ENCODE measurements at regions not wholly inside any gene's neighbourhood (a gene's known extent, or its start where the extent isn't known, plus 50 kb on each side); places are given as distances from the start of the nearest gene placed in this dataset.
"Not testable (repeated sequence)": the region's sequence is repeated elsewhere in the genome, so short reads cannot be mapped to it uniquely, and the experiment has no call there.

GRCh38 chr1:228611707-228612106 lies 123.6 kb upstream of the RHOU start:
- DNase-seq: not testable (repeated sequence)

- DNase-seq: peak; percentile 59
These were observed 113.1 kb upstream of the RHOU start for GRCh38 chr1:228622002-228622716.

- DNase-seq: not testable (repeated sequence)
These were observed 108.8 kb upstream of the RHOU start for GRCh38 chr1:228626481-228626880.

- DNase-seq: not testable (repeated sequence)
These were observed 102.4 kb upstream of the RHOU start for GRCh38 chr1:228632858-228633257.

DNA sequence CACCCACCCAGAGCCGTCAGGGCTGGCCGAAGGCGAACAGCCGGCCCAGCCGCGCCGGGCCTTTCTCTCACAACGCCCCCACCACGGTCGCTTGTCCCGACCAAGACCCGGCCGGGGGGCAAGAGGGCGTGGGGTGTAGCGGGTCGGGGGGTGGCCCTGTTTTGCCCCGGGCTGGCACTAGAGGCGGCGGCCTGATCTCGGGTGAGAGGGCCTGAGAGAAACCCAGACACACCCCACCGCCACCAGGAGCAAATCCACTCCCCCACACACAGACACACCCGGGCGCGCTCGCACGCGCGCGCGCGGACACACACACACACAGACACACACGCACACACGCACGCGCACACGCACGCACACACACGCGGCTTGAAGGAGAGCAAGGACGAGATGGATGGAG lies 100.0 kb upstream of the RHOU start:
- DNase-seq: peak; percentile 58

GRCh38 chr1:228637529-228637928 lies 97.8 kb upstream of the RHOU start:
- DNase-seq: peak; percentile 19

DNA sequence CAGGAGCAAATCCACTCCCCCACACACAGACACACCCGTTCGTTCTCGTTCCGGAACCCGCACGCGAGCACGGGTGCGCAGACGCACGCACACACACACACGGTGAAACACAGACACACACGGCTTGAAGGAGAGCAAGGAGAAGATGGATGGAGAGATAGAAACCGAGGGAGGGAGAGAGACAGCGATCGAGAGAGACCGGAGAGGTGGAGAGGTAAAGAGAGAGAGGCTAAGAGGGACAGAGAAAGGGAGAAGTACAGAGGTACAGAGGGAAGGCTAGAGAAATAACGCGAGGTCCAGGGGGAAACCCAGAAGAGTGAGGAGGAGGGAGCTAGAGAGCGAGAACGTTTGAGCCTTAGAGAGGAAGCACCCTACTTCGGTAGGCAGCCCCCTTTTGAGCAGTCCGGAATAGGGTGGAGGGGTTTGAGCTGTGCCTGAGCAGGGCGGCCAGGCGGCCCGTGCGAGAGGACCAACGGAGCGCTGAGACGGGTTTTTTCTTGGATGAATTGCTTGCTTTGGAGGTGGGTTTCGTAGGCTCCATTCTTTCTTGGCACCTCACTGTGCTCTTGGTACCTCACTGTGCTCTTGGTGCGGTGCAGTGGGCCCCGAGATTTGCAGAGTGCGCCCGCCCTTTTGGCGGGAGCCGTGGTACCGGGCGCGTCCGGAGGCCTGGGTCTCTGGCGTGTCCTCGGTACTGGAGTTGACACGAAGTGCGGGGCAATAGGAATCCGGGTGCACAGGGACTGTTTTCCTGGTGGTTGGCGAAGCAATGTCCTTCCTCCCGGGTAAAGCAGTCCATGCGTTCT lies 88.4 kb upstream of the RHOU start:
- peak; percentile 40 for DNase-seq

DNA sequence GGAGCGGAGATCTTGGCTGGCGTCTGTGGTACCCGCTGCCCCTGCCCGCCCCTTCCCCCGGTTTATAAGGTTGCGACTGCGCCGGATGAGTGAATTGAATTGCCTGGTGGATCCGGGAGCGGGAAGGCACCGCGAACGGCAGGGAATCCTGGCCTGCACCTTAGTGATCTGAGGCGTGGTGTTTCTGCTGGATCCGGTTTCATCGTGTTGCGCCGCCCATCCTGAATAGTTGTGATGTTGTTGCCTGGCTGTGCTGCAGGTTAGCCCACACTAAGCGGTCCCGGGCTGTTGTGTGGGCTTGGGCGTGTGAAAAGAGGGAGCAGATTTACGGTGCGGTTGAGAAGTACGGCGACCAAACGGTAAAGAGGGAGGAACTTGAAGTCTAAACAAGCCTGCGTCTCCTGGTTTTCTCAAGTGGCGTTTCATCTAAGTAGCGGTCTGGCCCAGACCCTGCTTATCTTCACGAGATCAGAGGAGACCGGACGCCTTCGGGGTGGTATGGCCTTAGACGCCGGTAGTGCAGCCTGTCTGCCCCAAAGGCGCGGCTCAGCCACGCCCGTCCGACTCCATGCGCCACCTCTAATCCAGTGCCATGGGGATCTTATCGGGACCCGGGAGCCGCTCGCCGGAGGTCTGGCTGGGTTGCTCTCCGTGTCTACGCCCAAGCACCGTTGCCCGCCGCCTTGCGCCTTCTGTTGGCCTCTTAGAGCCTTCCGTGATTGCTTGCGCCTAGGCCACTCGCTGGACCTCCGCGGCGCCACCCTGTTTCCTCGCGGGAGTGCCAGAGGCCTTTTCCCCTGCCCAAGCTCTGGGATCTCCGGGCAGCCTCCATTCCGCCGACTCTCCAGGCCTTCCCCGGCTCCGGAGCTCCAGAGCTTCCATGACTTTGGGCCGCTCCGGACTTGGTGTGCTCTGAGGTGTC lies 87.5 kb upstream of the RHOU start:
- DNase-seq: no peak

DNA sequence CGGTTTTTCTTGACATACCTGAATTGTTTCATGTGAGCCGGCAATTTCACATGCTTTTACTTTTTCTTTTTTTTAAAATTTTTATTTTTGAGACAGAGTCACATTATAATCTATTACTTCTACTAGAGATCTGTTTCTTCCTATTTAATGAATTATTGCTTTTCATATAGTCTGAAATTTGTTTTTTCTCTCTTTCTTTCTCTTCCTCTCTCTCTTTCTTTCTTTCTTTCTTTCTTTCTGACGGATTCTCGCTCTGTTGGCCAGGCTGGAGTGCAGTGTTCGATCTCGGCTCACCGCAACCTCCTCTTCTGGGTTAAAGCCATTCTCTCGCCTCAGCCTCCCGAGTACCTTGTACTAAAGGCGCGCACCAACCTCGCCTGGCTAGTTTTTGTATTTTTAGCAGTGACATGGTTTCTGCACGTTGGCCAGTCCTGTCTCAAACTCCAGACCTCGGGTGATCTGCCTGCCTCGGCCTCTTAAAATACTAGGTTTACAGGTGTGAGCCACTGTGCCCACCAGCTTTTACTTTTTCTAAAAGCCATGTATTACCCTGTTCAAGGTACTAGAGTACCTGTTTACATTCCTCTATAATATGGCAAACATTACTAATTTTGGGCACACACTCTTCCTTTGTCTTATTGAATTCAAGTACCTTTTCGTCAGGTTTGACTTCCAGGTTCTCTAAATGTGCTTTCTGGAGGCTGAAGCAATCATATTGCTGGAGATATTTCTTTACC lies 86.5 kb upstream of the RHOU start:
- DNase-seq: no peak

- DNase-seq: no peak
These were observed 85.1 kb upstream of the RHOU start for GRCh38 chr1:228650141-228650540.

- no peak for DNase-seq
These were observed 84.3 kb upstream of the RHOU start for GRCh38 chr1:228650946-228651345.

DNA sequence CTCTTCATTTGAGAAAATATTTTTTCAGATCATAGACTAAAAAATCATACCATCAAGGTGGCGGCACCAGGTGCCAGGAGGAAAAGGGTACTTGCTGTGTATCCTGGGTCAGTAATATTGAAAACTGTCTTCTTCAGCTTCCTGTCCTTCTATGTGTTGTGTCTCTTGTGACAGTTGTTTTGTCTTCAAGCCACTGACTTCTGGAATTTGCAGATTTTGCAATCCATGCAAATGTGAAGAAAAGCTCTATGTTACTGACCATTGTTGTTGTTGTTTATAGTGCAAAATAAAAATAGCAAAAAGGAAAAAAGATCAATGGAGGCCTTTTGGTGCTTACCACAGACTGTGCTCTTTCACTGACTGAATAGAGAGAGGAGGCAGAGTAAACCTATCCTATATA lies 83.2 kb upstream of the RHOU start:
- no peak for DNase-seq

GRCh38 chr1:228653057-228653456 lies 82.2 kb upstream of the RHOU start:
- DNase-seq: not testable (repeated sequence)

DNA sequence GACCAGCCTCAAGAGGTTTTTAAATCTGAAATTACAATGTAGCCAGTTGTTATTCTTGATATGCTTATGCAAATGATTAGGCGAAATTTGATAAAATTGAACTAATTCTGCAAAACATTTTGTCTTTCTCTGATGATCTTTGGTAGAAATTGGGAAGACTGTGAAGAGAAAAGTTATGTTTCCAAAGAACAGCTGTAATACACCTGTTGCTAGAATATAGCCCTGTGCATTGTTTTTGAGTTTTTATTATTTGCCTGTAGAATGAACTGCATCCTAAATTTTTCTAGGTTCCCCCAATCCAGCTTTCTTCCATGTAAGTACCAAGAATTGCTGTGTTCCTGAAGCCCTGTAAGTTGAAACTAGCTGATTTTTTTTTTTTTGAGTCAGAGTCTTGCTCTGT lies 81.5 kb upstream of the RHOU start:
- no peak for DNase-seq

DNA sequence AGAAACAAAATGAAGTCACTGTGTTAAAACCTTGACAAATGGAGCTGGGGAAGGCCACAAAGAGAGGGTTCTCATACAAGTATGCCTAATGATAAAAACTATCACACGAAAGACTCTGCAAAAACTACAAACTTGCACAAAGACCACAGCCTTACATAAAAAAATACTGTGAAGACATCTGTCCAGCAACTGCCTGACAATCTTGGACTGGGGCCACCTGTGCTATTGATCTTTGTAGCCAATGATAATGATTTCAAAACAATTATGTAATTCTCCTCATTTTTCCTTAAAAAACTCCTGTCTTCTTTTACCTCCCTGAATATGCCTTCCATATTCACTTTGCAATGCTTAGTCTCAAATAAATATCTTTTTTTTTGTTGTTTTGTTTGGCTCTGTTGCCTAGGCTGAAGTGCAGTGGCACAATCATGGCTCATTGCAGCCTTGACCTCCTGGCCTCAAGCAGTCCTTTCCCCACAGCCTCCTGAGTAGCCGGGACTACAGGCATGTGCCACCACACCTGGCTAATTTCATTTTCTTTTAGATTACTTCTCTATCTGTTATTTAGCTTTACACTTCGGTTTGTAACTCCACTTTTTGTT lies 79.4 kb upstream of the RHOU start:
- no peak for DNase-seq

DNA sequence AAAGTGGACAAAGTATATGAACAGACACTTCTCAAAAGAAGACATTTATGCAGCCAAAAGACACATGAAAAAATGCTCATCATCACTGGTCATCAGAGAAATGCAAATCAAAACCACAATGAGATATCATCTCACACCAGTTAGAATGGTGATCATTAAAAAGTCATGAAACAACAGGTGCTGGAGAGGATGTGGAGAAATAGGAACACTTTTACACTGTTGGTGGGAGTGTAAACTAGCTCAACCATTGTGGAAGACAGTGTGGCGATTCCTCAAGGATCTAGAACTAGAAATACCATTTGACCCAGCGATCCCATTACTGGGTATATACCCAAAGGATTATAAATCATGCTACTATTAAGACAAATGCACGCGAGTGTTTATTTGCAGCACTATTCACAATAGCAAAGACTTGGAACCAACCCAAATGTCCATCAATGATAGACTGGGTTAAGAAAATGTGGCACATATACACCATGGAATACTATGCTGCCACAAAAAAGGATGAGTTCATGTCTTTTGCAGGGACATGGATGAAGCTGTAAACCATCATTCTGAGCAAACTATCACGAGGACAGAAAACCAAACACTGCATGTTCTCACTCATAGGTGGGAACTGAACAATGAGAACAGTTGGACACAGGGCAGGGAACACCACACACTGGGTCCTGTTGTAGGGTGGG lies 73.1 kb upstream of the RHOU start:
- not testable (repeated sequence) for DNase-seq

DNA sequence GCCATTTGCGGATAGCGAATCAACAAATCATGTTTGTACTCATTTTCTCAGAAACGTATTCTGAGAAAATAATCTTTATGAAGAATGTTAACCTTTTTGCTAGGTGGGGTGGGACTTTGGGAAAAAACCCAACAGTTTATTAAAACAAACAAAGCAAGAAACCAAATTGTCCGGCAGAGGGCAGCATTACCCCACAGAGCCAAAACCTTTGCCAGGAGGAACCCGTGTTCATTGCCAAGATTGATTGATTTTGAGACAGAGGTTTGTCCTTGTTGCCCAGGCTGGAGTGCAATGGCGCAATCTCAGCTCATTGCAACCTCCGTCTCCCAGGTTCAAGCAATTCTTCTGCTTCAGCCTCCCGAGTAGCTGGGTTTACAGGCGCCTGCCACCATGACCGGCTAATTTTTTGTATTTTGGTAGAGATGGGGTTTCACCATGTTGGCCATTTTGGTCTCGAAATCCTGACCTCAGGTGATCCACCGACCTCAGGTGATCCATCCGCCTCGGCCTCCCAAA lies 70.8 kb upstream of the RHOU start:
- peak; percentile 68 for DNase-seq

DNA sequence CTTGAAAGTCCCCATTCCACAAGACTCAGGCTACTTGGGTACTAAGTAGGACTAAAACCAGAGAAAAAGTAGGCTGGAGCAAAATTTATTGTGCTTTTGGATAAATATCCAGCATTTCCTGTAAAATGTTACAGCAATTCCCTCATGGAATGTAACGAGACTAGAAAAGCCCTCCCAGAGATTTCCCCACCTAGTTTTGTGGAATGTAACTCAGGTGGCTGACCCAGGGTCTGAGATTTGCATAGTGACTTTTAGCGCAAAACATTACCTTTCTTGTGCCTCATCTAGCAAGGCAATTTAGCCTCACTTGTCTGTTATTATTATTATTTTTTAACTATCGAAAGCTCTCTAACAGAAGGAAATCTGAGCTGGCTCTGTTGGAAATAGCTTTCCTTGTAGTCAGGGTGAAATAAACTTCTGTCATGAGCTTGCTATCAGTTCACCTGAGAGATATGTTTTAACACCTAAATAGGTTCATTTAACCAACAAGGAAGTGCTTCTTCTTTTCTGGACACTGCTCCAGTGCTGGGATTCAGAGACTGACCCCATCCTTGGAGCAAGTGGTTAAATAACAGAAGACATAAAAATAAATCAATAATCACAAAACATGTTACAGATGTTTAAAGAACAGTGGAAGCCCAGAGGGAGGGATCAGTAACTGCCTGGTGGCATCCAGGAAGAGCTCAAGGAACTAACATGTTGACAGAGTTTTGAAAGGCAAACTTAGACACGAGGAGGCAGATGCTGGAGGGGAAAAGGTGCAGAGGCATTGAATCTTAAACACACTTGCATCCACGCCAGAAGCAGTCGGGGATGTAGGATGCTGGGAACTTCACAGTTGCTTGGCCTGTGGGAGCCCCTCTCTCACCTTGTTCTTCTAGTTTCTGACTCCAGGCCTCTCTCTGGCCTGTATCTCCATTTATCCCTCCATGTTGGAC lies 68.3 kb upstream of the RHOU start:
- DNase-seq: no peak

DNA sequence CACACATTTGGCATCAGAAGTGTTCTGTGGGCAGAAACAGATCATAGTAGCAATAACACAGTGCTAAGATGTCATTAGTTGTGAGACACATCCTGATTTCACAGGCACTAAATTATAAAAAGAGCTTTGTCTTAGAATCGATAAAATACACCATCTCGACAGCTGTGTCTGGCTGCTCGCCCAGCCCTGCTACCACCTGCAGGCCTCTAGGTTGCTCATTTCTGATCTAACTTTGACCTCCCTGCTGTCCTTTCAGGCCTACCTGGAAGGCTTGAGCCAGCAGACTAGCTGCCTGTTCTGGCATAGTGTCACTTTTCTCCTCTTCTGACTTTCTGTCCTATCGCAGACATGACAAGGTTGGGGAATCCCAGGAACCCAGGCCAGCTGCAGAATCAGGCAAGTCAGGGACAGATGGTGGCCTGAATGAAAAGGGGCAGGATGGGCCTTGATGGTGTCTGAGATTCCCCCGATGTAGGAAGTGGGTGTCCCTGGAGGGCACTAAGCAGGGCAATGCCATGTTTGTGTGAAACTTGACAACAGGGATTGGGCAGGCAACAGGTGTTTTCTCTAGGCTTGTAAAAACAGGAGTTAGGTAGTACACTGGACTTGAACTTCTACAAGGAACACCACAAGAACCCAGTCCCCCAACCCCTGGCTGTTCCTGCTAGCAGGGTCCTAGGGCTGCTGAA lies 66.6 kb upstream of the RHOU start:
- DNase-seq: no peak

- no peak for DNase-seq
These were observed 66.1 kb upstream of the RHOU start for GRCh38 chr1:228669242-228669585.
